HG02571 (cell line): ENCODE measurements at regions not wholly inside any gene's neighbourhood (a gene's known extent, or its start where the extent isn't known, plus 50 kb on each side); places are given as distances from the start of the nearest gene placed in this dataset.

Experiments
- ATAC-seq: cut with Tn5 transposase; IDR thresholded peaks from one replicate; pipeline ENCODE4 v1.9.1; 2021; ENCODE audit warnings: mild to moderate bottlenecking, moderate library complexity; ENCODE audit not compliant: unreplicated experiment

- ATAC-seq = no peak
Measured at GRCh38 chr17:77409282-77410161, 268.8 kb downstream of the SEC14L1 start.

- no peak for ATAC-seq
Measured at GRCh38 chr17:77410470-77410869, 269.7 kb downstream of the SEC14L1 start.

GRCh38 chr17:77414811-77415400, 274.1 kb downstream of the SEC14L1 start:
- ATAC-seq = no peak

- no peak for ATAC-seq
Measured at GRCh38 chr17:77416105-77416713, 275.4 kb downstream of the SEC14L1 start.

- no peak for ATAC-seq
Measured at GRCh38 chr17:77417575-77417974, 276.8 kb downstream of the SEC14L1 start.

GRCh38 chr17:77418609-77419008, 277.8 kb downstream of the SEC14L1 start:
- no peak for ATAC-seq

GRCh38 chr17:77419095-77419494, 278.3 kb downstream of the SEC14L1 start:
- ATAC-seq = no peak

GRCh38 chr17:77419547-77420094, 278.9 kb downstream of the SEC14L1 start:
- no peak for ATAC-seq

- no peak for ATAC-seq
Measured at GRCh38 chr17:77420095-77420803, 279.5 kb downstream of the SEC14L1 start.

GRCh38 chr17:77420804-77421629, 280.2 kb downstream of the SEC14L1 start:
- no peak for ATAC-seq

GRCh38 chr17:77421630-77421972, 280.8 kb downstream of the SEC14L1 start:
- ATAC-seq = no peak

- ATAC-seq = no peak
Measured at GRCh38 chr17:77422104-77422747, 281.5 kb downstream of the SEC14L1 start.

GRCh38 chr17:77422748-77423113, 282.0 kb downstream of the SEC14L1 start:
- no peak for ATAC-seq

GRCh38 chr17:77423589-77424451, 283.1 kb downstream of the SEC14L1 start:
- ATAC-seq = no peak

- no peak for ATAC-seq
Measured at GRCh38 chr17:77424585-77425344, 284.0 kb downstream of the SEC14L1 start.

GRCh38 chr17:77425348-77425747, 284.6 kb downstream of the SEC14L1 start:
- no peak for ATAC-seq

- ATAC-seq = no peak
Measured at GRCh38 chr17:77425791-77426641, 285.2 kb downstream of the SEC14L1 start.
